ENCODE measurements at regions not wholly inside any gene's neighbourhood (a gene's known extent, or its start where the extent isn't known, plus 50 kb on each side); places are given as distances from the start of the nearest gene placed in this dataset.

GRCh38 chr10:105697290-105697780 lies 1056.2 kb downstream of the SORCS3 start (continued):
- TF ChIP-seq E2F6 (IDR thresholded peaks at IDR 0.05) (no peak), NRF1 (IDR thresholded peaks at IDR 0.05; ENCODE audit: low read depth, low read length) (no peak), ASH2L (IDR thresholded peaks at IDR 0.05; ENCODE audit: low read length) (no peak), POLR2AphosphoS5 (IDR thresholded peaks at IDR 0.05; ENCODE audit: low read depth, low read length) (no peak), HDAC2 (IDR thresholded peaks at IDR 0.05; ENCODE audit: borderline replicate concordance in 1 of 2, low read depth in 2 of 2, low read length in 2 of 2) (no peak)
